HG03066 (cell line): ENCODE measurements at regions not wholly inside any gene's neighbourhood (a gene's known extent, or its start where the extent isn't known, plus 50 kb on each side); places are given as distances from the start of the nearest gene placed in this dataset.

ENCODE experiments used
- ATAC-seq: cut with Tn5 transposase; IDR thresholded peaks from one replicate; pipeline ENCODE4 v1.9.1; 2021; ENCODE audit warnings: low read depth; ENCODE audit not compliant: unreplicated experiment

DNA sequence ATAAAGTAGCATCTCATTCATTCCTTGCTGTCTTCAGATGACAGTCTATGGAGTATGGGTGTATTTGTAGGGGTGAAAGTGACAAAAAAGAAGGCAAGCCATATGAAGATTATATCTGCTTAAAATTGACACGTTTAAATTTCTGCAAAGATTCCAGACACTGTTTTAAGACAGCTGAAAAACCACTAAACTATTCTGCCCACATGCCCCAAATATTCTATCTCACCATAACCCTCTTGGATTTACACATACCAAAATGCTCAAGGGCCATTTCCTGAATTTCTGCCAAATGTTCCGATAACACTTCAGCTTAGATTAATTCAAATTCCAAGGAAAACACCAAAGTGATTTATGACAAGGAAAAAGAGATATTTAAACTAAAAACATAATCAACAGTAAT, 99.9 kb upstream of the IL6 start:
- ATAC-seq: no peak

DNA sequence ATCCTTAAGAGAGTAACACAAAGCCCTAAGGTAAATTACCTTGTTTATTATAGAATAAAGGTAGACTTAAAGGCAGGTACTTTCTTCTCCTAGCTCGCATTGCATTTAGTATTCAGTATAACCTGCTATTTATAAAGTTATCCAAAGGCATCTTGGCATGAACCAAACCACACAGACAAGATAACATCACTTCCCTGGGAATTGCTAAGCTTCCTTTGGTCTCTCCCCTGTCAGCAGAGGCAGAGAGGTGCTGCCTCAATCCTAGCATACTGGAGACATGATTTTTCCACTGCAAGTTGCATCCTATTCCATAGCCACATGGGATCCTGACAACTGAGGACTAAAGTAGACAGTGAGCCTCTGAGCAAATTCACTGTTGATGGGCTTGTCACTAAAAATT, 101.7 kb upstream of the IL6 start:
- no peak for ATAC-seq

DNA sequence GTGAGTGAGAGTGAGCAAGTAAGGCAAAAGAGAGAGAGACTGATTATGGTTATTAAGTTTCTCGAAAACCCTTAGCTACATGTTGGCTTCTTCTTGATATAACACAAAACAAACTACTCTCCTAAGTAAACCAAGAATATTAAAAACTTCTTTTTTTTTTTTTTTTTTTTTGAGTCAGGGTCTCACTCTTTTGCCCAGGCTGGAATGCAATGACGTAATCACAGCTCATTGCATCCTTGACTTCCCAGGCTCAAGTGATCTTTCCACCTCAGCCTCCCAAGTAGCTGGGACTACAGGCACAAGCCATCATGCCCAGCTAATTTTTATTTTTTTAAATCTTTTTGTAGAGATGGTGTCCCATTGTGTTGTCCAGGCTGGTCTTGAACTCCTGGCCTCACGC, 102.2 kb upstream of the IL6 start:
- ATAC-seq: no peak

DNA sequence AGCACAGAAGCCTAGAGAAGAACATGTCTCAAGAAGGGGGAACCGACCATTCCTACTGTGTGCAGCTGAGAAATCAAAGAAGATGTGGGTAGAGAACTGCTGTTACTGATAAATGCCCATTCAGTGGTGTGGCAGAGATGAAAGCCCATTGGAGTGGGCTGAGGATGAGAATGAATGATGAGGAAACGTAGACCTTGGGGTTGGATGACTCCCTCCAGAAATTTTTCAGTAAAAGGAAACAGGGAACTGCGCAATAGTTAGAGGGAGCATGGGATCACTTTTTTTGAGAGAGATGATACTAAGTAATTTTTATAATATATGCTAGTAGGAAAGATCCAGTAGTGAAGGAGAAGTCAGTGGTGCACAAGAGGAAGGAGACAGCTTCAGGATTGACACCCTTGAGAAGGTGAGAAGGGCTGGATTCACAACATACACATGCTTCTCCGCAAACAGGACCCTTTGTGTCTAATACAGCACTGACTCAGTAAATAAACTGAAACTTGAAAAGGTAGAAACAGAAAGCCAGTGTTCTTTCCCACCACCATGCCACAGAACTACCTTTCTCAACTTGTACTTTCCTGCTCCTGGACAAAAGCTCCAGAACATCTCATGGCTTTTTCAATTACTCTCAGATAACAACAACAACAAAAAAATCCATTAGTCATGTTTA, 104.7 kb upstream of the IL6 start:
- ATAC-seq: no peak

DNA sequence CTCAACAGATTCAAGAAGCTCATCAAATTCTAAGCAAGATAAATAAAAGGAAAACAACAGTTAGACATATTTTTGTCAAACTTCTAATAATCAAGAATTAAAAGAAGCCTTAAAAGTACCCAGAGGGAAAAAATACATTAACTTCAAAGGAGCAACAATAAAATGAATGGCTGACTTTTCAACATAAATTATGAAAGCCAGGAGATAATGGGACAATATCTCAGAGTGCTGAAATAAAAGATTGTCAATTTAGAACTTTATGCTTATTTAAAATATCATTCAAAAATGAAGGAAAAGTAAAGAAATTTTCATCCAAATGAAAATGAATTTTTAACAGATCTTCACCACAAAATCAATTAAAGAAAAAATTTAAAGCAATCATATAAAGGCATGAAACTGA, 108.5 kb upstream of the IL6 start:
- ATAC-seq: no peak

DNA sequence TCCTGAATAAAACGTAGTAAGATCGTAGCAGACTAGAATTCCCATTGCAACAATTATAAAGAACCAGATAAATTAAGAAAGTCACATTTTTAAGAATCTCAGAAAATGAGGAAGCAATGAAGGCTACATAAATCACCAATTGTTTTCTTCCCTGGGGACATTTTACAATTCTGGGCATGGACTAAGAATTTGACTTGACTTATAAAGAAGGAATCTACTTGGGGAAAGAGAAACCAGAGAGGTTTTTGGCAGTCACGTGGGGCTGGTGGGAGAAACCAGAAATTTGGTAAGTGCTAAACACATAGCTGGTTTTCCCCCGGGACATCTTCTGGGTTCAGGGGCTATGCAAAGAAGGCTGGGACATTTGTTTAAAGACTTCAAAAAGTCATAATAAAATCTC, 109.8 kb upstream of the IL6 start:
- no peak for ATAC-seq

DNA sequence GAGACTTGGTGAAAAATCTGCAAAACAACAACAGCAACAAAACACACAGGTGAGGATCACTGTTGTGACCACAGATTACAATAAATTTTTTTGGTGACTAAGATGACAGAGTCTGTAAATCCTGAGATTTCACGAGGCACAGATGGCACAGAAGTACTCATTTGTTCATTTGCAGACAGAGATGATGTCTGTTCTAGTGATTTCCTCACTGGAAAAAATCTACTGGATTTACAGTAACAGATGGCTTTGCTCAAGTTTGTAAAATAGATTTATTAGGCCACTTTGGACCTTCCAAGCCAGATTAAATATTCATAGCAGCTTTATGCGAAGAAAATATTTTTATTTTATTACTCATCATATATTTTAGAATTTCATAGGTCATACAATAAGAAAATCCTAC, 113.5 kb upstream of the IL6 start:
- ATAC-seq: no peak

DNA sequence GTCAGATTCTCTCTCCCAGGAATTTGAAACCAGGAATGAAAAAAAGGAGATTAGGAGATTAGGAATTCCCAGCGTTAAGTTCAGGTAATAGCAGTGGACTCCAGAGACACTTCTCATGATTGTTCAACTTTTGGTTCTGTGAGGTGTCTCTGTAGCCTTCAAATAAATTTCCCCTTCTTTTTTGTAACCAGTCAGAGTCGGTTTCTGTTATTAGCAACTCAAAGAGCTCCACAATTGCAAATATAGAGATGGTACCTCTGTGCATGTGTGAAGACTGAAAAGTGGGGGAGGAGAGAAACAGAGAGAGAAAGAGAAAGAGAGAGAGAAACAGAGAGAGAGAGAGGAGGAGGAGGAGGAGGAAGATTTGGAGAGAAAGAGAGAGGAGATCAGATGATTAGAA, 112.8 kb upstream of the STEAP1B start:
- ATAC-seq: no peak

DNA sequence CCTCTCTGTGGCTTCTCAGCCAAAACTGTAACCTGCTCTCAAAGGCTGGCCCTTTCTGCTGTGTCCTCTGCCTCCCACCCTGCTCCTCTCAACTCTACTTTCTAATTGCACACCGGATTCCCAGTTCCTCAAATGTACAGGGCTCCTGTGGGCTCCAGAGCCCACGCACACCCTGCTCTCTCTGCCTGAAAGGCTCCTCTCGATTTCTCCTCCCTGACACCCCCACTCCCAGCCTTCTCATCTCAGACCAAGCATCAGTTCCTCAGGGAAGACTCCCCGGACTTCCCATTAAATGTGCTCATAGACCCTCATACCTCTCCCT, 111.7 kb upstream of the STEAP1B start:
- no peak for ATAC-seq

DNA sequence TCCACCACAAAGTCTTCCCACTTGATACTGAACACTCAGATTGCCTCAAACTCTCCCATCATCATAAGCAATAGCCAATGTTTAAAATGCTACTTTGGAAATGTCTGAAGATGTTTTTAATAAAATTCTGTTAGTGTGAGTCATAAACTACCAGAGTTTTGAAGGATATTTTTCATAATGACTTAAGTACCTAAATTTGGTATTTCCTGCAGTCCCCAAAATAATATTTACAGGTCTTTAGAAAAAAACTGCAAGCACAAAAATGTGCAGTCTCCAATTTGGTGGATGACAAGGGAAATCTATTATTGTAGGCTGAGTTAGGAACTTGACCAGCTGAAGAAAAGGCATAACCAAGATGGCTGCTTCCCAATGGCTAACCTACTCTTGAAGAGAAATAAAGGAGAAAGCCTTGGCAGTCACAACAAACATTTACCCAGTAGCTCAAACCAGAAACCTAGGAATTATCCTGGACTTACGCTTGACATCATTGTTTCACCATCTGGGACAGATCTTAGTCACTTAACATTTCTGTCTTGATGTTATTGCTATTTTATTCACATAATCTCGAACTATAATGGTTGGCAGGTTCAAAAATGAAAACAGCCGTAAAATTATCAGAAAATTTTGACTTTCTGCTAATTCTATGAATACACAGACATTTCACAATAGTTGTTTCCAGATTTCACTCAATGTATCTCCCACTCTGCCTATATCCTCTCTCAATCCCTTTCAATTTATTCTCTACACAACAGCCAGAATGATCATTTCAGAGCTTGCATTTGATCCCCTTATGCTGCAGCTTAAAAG, 111.2 kb upstream of the STEAP1B start:
- ATAC-seq: no peak

DNA sequence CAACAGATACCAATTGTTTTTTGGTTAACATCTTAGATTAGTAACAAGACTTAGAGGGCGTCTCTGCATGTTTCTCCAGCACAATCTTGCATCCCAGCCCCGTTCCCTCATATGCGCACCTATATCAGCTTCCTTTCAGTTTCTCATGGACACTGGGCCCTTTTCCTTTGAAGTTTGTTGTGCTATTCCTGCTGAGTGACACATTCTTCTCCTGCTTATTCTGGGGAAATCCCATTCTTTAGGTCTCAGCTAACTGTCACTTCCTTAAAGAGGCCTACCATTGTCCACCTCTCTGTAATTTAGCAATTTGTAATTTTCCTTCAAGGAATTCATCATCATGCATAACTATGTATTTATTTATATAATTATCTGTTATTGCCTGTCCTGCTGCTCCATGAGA, 110.3 kb upstream of the STEAP1B start:
- ATAC-seq: no peak

DNA sequence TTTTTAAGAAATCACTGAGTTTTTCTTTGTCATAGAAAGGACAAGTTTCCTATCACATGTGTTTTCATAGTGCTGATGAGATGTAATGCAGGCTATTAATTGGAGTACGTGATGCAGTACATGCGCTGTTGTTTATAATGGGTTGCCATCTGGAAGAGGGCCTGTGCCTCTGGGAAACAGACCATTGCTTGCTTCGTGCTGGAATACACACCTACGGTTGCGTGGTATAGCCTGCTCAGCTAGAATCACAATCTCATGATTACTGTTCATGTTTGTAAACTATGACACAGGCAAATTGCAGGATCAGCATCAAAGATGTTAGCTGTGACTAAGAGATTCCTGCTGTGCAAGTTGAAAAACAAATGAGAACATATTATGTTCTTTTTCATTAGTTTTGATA, 107.2 kb upstream of the STEAP1B start:
- ATAC-seq: no peak

DNA sequence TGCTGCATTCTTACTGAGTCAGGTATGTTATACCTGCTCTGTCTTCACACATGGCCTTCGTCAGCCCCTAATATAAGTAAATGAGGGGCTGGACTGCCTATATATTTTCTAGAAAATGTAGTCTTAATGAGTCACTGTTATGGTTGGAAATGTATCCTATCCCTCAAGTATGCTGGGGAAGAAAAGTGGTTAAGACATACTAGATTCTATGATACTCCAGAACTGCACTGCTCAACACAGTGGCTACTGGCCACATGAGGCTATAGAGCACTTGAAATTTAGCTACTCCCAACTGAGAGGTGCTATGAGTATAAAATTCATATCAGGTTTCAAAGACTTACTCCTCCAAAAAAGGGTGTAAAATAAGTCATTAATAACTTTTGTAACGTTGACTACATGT, 104.3 kb upstream of the STEAP1B start:
- ATAC-seq: no peak

DNA sequence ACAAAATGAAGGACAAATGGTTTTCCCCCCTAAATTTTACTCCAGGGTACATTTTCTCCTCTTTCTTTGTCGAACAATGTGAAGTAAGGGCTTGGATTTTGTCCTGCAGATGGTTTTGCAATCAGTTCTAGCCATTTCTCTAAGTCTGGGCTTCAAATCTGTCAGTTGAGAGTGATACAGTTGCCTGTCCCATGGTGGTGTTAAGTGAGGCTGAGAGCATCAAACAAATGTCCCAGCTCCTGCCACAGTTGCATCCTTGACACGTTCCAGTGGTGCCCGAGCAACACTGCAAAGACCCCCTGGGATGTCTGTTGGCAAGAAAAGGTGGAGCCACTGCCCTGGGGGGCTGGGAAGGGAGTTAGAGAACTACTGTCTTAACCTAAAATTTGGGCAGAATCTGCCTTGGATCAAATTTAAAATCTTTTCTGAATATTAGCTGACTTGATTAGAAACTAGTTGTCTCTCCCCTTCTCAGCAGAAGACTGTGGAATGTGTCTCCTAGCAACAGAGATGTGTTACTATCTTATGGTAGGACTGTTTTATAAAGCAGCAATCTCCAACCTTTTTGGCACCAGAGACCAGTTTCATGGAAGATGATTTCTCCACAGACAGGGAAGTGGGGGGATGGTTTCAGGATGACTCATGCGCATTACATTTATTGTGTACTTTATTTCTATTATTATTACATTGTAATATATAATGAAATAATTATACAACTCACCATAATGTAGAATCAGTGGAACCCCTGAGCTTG, 102.0 kb upstream of the STEAP1B start:
- ATAC-seq: no peak

DNA sequence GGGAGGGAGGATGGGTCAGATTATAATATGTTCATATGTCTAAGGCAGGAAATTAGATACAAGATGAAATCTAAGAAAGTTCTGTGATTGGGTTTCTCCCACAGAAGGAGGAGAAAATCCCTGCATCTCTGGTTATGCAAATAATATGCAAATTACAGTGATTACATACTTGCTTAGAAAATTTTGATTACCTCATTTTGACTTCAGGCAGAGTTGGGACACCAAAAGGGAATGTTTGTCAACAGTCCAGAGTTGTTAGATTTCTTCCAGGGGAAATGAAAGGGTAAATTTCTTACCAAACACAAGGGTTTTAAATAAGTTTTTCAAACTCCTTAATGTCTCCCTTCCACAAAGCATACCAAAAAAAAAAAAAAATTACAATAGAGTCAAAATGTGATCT, 101.4 kb upstream of the STEAP1B start:
- ATAC-seq: no peak

DNA sequence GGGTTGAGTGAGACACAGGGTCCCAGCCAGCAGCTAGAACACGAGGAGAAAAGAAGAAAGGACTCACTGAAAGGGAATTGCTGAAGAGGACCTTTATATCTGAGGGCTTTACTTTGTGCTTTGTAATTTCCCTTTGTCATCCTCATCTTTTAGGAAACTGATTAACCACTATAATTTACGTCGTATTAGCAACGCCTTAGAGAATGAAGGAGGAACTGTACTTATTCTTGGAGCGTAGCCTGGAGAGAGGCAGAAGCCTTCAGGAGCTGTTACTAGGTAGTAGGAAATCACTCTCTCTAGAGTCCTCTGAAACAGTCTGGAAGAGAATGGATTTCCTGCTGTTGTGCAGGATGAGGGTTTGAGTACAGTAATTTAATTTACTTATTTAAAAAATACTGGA, 101.0 kb upstream of the STEAP1B start:
- no peak for ATAC-seq

DNA sequence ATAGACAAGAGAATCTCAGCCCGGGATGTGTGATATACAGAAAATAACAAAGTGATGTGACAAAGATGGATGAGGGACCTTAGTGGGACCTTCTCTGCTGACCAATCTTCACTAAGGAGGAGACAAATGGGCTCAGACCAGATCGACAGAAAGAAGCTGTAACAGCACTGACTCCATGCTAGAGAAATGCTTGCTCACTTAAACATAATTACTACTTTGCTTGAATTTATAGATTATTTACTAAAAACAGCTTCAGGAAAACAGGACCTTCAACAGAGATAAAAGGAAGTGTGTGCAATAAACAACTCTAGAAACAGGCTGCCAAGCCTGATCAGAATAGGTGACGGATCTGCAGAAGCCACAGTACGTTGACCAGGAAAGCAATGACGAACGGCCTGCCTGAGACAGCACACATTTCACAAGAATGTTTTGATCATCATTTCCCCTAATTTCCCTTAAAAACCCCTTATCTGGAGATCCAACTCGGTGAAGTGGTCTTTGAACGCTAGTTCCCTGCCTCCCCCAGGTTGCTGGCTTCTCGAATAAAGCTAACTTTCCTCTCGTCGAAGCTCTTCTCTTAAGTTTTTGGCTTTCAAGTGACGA, 98.4 kb upstream of the STEAP1B start:
- ATAC-seq: no peak

DNA sequence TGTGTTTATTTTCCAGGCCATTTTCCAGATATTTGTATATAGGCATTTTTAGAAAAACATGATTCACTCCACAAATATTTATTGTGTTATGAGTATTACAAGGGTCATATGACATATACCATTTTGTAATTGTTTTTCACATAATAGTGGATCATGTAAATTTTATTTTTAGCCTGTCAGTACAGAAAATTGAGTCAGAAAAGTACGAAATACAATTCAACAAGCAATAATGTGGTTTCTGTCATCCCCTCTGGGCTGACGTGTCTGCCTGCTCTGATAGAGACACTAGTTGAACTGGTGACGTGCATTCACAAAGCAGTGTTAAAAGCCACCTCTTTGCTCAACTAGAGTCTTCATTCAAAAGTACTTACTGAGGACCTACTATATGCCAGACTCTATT, 97.9 kb upstream of the STEAP1B start:
- ATAC-seq: no peak

DNA sequence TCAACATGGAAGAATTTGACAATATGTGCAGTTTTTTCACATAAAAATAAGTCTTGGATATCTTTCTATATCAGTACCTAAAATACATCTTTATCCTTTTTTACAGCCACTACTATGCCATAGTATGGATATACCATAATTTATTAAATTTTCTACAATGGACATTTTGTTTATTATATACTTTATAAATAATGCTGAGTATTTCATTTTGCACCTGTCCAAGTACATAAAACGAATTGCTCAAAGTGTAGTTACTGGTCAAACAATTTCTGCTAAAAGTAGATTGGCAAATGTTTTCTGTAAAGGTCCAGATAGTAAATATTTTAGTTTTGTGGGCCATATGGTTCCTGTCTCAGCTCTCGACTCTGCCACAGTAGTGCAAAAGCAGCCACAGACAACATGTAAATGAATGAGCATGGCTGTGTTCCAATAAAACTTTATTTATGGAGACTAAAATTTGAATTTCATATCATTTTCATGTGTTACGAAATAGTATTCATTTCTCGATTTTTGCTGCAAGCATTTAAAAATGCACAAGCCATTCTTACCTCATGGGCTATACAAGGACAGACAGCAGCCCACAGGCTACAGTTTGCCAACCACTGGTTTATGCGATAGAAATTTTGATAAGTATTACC, 96.9 kb upstream of the STEAP1B start:
- ATAC-seq: no peak

DNA sequence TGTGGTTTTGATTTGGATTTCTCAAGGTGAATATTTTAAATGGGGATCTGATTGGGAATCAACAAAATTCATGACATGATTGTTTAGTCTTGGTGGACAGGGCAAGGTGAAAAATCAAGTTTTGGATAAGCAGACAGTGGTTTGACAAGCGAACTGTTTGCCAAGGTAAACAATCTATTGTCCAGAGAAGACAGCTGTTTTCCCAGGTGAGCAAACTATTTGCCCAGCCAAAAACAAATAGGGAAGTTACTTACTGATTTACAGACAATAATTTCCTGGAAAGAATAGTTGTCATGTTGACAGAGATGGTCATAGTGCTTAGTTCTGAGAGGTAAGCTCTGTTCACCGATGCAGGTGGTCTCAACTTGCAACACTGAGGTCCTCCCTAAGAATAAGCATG, 94.0 kb upstream of the STEAP1B start:
- ATAC-seq: no peak

DNA sequence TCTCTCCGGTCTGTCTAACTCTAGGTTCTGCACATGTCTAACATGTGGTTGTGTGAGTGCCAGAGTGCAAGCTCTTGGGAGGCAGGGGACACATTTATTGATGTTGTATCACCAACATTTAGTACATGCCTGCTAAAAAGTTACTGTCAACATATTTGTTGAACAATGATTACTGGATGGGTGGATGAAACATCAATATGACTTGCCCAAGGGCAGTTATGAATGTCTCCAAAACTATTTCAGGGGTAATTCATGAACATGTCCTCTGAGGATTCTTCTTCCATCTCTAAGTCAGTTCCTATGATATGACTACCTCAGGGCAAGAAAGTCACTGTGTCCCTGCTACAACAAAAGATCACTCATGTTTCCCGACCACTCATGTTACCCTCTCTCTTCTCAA, 91.3 kb upstream of the STEAP1B start:
- no peak for ATAC-seq
